ENCODE measurements at regions not wholly inside any gene's neighbourhood (a gene's known extent, or its start where the extent isn't known, plus 50 kb on each side); places are given as distances from the start of the nearest gene placed in this dataset.

GRCh38 chr13:34352958-34353357, 535.0 kb downstream of the RFC3 start:
- H3K27me3 Mint-ChIP-seq (ENCODE audit: insufficient read depth, unreplicated experiment) = no peaks in the 10 kb centered on the region
- POLR2A ChIA-PET = no interaction called here

GRCh38 chr13:34356686-34357434, 538.9 kb downstream of the RFC3 start:
- no peaks in the 10 kb centered on the region for H3K4me1 Mint-ChIP-seq (ENCODE audit: low read depth, unreplicated experiment)
- Histone ChIP-seq H3K4me1 (no peaks in the 10 kb centered on the region), H3K9me3 (no peaks in the 10 kb centered on the region), H3K4me3 (ENCODE audit: low read depth, low read length) (no peak overlapping the region), H3K27me3 (replicated peaks; ENCODE audit: control insufficient read depth, insufficient read depth, low read length) (no peaks in the 10 kb centered on the region), H3K36me3 (ENCODE audit: control insufficient read depth, insufficient read depth, low read length) (no peaks in the 10 kb centered on the region)
- intact Hi-C loops (cut with micrococcal nuclease; ENCODE audit: unreplicated experiment) = no loop called here
- ChIA-PET POLR2A (no interaction called here), CTCF (no interaction called here)
- no peaks in the 10 kb centered on the region for H3K9me3 Mint-ChIP-seq (ENCODE audit: unreplicated experiment)
- TF ChIP-seq CTCF (IDR thresholded peaks at IDR 0.05; ENCODE audit: insufficient read depth in 1 of 2, low read depth in 1 of 2, low read length in 1 of 2, severe bottlenecking in 1 of 2, unreplicated experiment in 1 of 2) = no peak
- no peak for DNase-seq
- no peak overlapping the region for H3K4me3 Mint-ChIP-seq (ENCODE audit: unreplicated experiment)
- H3K27me3 Mint-ChIP-seq (ENCODE audit: insufficient read depth, unreplicated experiment) = no peaks in the 10 kb centered on the region
- H3K36me3 Mint-ChIP-seq (ENCODE audit: insufficient read depth, unreplicated experiment) = no peaks in the 10 kb centered on the region
- H3K27ac Mint-ChIP-seq (ENCODE audit: unreplicated experiment) = no peak overlapping the region
- BruUV-seq (replicated peaks) = no TSS peak

More at GRCh38 chr13:34352958-34353357, 535.0 kb downstream of the RFC3 start:
- CTCF ChIA-PET = no interaction called here
- BruUV-seq (replicated peaks) = no TSS peak
- Histone ChIP-seq H3K36me3 (ENCODE audit: control insufficient read depth, insufficient read depth, low read length) (no peaks in the 10 kb centered on the region), H3K9me3 (no peaks in the 10 kb centered on the region), H3K27me3 (replicated peaks; ENCODE audit: control insufficient read depth, insufficient read depth, low read length) (no peaks in the 10 kb centered on the region; the same call in 1 of the 2 replicates), H3K4me3 (ENCODE audit: low read depth, low read length) (no peak overlapping the region), H3K4me1 (no peaks in the 10 kb centered on the region)
- H3K4me3 Mint-ChIP-seq (ENCODE audit: unreplicated experiment) = no peak overlapping the region
- no peaks in the 10 kb centered on the region for H3K36me3 Mint-ChIP-seq (ENCODE audit: insufficient read depth, unreplicated experiment)
- H3K27ac Mint-ChIP-seq (ENCODE audit: unreplicated experiment) = no peak overlapping the region
- H3K4me1 Mint-ChIP-seq (ENCODE audit: low read depth, unreplicated experiment) = no peaks in the 10 kb centered on the region
- intact Hi-C loops (cut with micrococcal nuclease; ENCODE audit: unreplicated experiment) = no loop called here
- H3K9me3 Mint-ChIP-seq (ENCODE audit: unreplicated experiment) = peaks cover 11% of the 10 kb centered on the region
- TF ChIP-seq CTCF (IDR thresholded peaks at IDR 0.05; ENCODE audit: insufficient read depth in 1 of 2, low read depth in 1 of 2, low read length in 1 of 2, severe bottlenecking in 1 of 2, unreplicated experiment in 1 of 2) = no peak
- no peak for DNase-seq

- CTCF ChIA-PET = no interaction called here
- H3K9me3 ChIP-seq = no peaks in the 10 kb centered on the region
- POLR2A ChIA-PET = no interaction called here
- no peaks in the 10 kb centered on the region for H3K36me3 ChIP-seq (ENCODE audit: control insufficient read depth, insufficient read depth, low read length)
- H3K4me1 ChIP-seq = no peaks in the 10 kb centered on the region
- BruUV-seq (replicated peaks) = no TSS peak
- DNase-seq = no peak
- Mint-ChIP-seq H3K9me3 (ENCODE audit: unreplicated experiment) (no peaks in the 10 kb centered on the region), H3K36me3 (ENCODE audit: insufficient read depth, unreplicated experiment) (no peaks in the 10 kb centered on the region), H3K4me3 (ENCODE audit: unreplicated experiment) (no peak overlapping the region), H3K27ac (ENCODE audit: unreplicated experiment) (no peak overlapping the region), H3K4me1 (ENCODE audit: low read depth, unreplicated experiment) (no peaks in the 10 kb centered on the region), H3K27me3 (ENCODE audit: insufficient read depth, unreplicated experiment) (no peaks in the 10 kb centered on the region)
- TF ChIP-seq CTCF (IDR thresholded peaks at IDR 0.05; ENCODE audit: insufficient read depth in 1 of 2, low read depth in 1 of 2, low read length in 1 of 2, severe bottlenecking in 1 of 2, unreplicated experiment in 1 of 2) = no peak
- no peaks in the 10 kb centered on the region for H3K27me3 ChIP-seq (replicated peaks; ENCODE audit: control insufficient read depth, insufficient read depth, low read length)
- intact Hi-C loops (cut with micrococcal nuclease; ENCODE audit: unreplicated experiment) = no loop called here
- H3K4me3 ChIP-seq (ENCODE audit: low read depth, low read length) = no peak overlapping the region
Measured at GRCh38 chr13:34357435-34358232, 539.7 kb downstream of the RFC3 start.

All from Caco-2 (cell line).